ENCODE measurements at regions not wholly inside any gene's neighbourhood (a gene's known extent, or its start where the extent isn't known, plus 50 kb on each side); places are given as distances from the start of the nearest gene placed in this dataset.

- Histone ChIP-seq H3K27me3 (no peaks in the 10 kb centered on the region), H3K36me3 (replicated peaks; ENCODE audit: insufficient read depth, low read depth) (no peaks in the 10 kb centered on the region), H2AFZ (no peak overlapping the region), H3K27ac (no peak overlapping the region), H3K9me3 (ENCODE audit: low read depth) (no peaks in the 10 kb centered on the region), H3K4me1 (ENCODE audit: insufficient read depth) (no peaks in the 10 kb centered on the region), H3K4me3 (no peak overlapping the region), H4K20me1 (ENCODE audit: insufficient read depth, poor library complexity, severe bottlenecking) (no peaks in the 10 kb centered on the region), H3K4me2 (no peak overlapping the region), H3K79me2 (no peaks in the 10 kb centered on the region), H3K9me2 (replicated peaks; ENCODE audit: insufficient read depth) (no peaks in the 10 kb centered on the region)
- 81% methylated on average over 8 of the region's 9 CpGs for WGBS (ENCODE audit: low lambda C conversion rate, missing lambda C conversion rate)
- no peak for DNase-seq (ENCODE audit: low spot score)
- no peak for TF ChIP-seq EZH2phosphoT487 (IDR thresholded peaks at IDR 0.05; ENCODE audit: low read depth, severe bottlenecking, unreplicated experiment)
Measured at GRCh38 chr10:4174197-4174596, 389.2 kb upstream of the KLF6 start.

- Histone ChIP-seq H3K4me3 (no peak overlapping the region), H3K4me2 (no peak overlapping the region), H3K9me2 (replicated peaks; ENCODE audit: insufficient read depth) (no peaks in the 10 kb centered on the region), H3K36me3 (replicated peaks; ENCODE audit: insufficient read depth, low read depth) (no peaks in the 10 kb centered on the region), H3K27me3 (no peaks in the 10 kb centered on the region), H3K4me1 (ENCODE audit: insufficient read depth) (no peaks in the 10 kb centered on the region), H3K79me2 (no peaks in the 10 kb centered on the region), H4K20me1 (ENCODE audit: insufficient read depth, poor library complexity, severe bottlenecking) (no peaks in the 10 kb centered on the region), H2AFZ (no peak overlapping the region), H3K27ac (peak overlapping the region; percentile 41), H3K9me3 (ENCODE audit: low read depth) (no peaks in the 10 kb centered on the region)
- no peak for TF ChIP-seq EZH2 (IDR thresholded peaks at IDR 0.05; ENCODE audit: borderline replicate concordance)
- no peak for TF ChIP-seq EZH2phosphoT487 (IDR thresholded peaks at IDR 0.05; ENCODE audit: low read depth, severe bottlenecking, unreplicated experiment)
- TF ChIP-seq CTCF (IDR thresholded peaks at IDR 0.05; ENCODE audit: poor library complexity) = no peak
- peak; percentile 28 for DNase-seq (ENCODE audit: low spot score)
- 83% methylated on average over 6 of the region's 6 CpGs for WGBS (ENCODE audit: low lambda C conversion rate, missing lambda C conversion rate)
Measured at GRCh38 chr10:4170633-4171314, 385.8 kb upstream of the KLF6 start.

GRCh38 chr10:4170181-4170580 is 385.2 kb upstream of the KLF6 start:
- WGBS (ENCODE audit: low lambda C conversion rate, missing lambda C conversion rate) = 87% methylated on average over 2 of the region's 2 CpGs
- Histone ChIP-seq H2AFZ (no peak overlapping the region), H3K4me1 (ENCODE audit: insufficient read depth) (no peaks in the 10 kb centered on the region), H4K20me1 (ENCODE audit: insufficient read depth, poor library complexity, severe bottlenecking) (no peaks in the 10 kb centered on the region), H3K79me2 (no peaks in the 10 kb centered on the region), H3K27me3 (no peaks in the 10 kb centered on the region), H3K4me3 (no peak overlapping the region), H3K9me3 (ENCODE audit: low read depth) (no peaks in the 10 kb centered on the region), H3K36me3 (replicated peaks; ENCODE audit: insufficient read depth, low read depth) (no peaks in the 10 kb centered on the region), H3K4me2 (no peak overlapping the region), H3K9me2 (replicated peaks; ENCODE audit: insufficient read depth) (no peaks in the 10 kb centered on the region), H3K27ac (no peak overlapping the region)
- no peak for TF ChIP-seq EZH2phosphoT487 (IDR thresholded peaks at IDR 0.05; ENCODE audit: low read depth, severe bottlenecking, unreplicated experiment)
- TF ChIP-seq EZH2 (IDR thresholded peaks at IDR 0.05; ENCODE audit: borderline replicate concordance) = no peak
- no peak for TF ChIP-seq CTCF (IDR thresholded peaks at IDR 0.05; ENCODE audit: poor library complexity)
- DNase-seq (ENCODE audit: low spot score) = no peak

GRCh38 chr10:4169448-4169847 is 384.4 kb upstream of the KLF6 start:
- Histone ChIP-seq H3K4me2 (no peak overlapping the region), H3K36me3 (replicated peaks; ENCODE audit: insufficient read depth, low read depth) (no peaks in the 10 kb centered on the region), H3K4me3 (no peak overlapping the region), H2AFZ (no peak overlapping the region), H4K20me1 (ENCODE audit: insufficient read depth, poor library complexity, severe bottlenecking) (no peaks in the 10 kb centered on the region), H3K79me2 (no peaks in the 10 kb centered on the region), H3K27ac (no peak overlapping the region), H3K4me1 (ENCODE audit: insufficient read depth) (no peaks in the 10 kb centered on the region), H3K9me3 (ENCODE audit: low read depth) (no peaks in the 10 kb centered on the region), H3K9me2 (replicated peaks; ENCODE audit: insufficient read depth) (no peaks in the 10 kb centered on the region), H3K27me3 (no peaks in the 10 kb centered on the region)
- 93% methylated on average over 1 of the region's 1 CpG for WGBS (ENCODE audit: low lambda C conversion rate, missing lambda C conversion rate)
- no peak for DNase-seq (ENCODE audit: low spot score)
- TF ChIP-seq CTCF (IDR thresholded peaks at IDR 0.05; ENCODE audit: poor library complexity) (no peak), EZH2 (IDR thresholded peaks at IDR 0.05; ENCODE audit: borderline replicate concordance) (no peak)
